ENCODE measurements at regions not wholly inside any gene's neighbourhood (a gene's known extent, or its start where the extent isn't known, plus 50 kb on each side); places are given as distances from the start of the nearest gene placed in this dataset.

GRCh38 chr12:107921062-107921461, 146.6 kb downstream of the ASCL4 start:
- TF ChIP-seq CTCF (conservative IDR thresholded peaks at IDR 0.05; ENCODE audit: low read depth in 2 of 2): no peak
- TF ChIP-seq POLR2AphosphoS5 (IDR thresholded peaks at IDR 0.05; ENCODE audit: low read depth): no peak
- no peak for TF ChIP-seq EZH2 (IDR thresholded peaks at IDR 0.05; ENCODE audit: low read depth, unreplicated experiment)
- no peak for TF ChIP-seq REST (IDR thresholded peaks at IDR 0.05; ENCODE audit: unreplicated experiment)
- TF ChIP-seq CREB1 (CRISPR knock-in tag; IDR thresholded peaks at IDR 0.05; ENCODE audit: low read depth): no peak
- TF ChIP-seq EZH2phosphoT487 (IDR thresholded peaks at IDR 0.05; ENCODE audit: unreplicated experiment): no peak
- TF ChIP-seq STAT1 (IDR thresholded peaks at IDR 0.05; ENCODE audit: unreplicated experiment): no peak

Data from GM23338 (cell line).